GM12878 (cell line): ENCODE measurements at regions not wholly inside any gene's neighbourhood (a gene's known extent, or its start where the extent isn't known, plus 50 kb on each side); places are given as distances from the start of the nearest gene placed in this dataset.

Source experiments
- ATAC-seq: fragments of 200-7000 bp; cut with Tn5 transposase; 3 replicates; pipeline ENCODE4 v1.9.1; 2020; ENCODE audit warnings: mild to moderate bottlenecking, moderate library complexity
- BruUV-seq: library from RNA; stranded (reverse); fragments of 400-500 nt; replicated peaks from 2 replicates; lab custom pipeline; 2021; lab: Mats Ljungman, UMichigan
- CTCF ChIA-PET: fragments of 300-600 bp; sonication (Branson Sonifier 250); formaldehyde crosslinking; extraction: SDS; loops from one replicate; lab custom pipeline; 2021; ENCODE audit warnings: inconsistent platforms; lab: Yijun Ruan, JAX
- POLR2A ChIA-PET: fragments of 350-600 bp; formaldehyde crosslinking; extraction: SDS; loops from one replicate; lab custom pipeline; 2021; ENCODE audit warnings: inconsistent platforms; lab: Charles Lee
- RAD21 ChIA-PET: fragments of 300-600 bp; sonication (Branson Sonifier 250); formaldehyde crosslinking; loops from one replicate; lab custom pipeline; 2023; ENCODE audit warnings: antibody characterized with exemption; ENCODE audit not compliant: unreplicated experiment; lab: Charles Lee
- SMC1A ChIA-PET: fragments of 300-600 bp; sonication (Branson Sonifier 250); formaldehyde crosslinking; loops from one replicate; lab custom pipeline; 2023; ENCODE audit not compliant: unreplicated experiment, uncharacterized antibody; lab: Charles Lee
- DNase-seq: peaks from one replicate; pipeline ENCODE4 v3.0.0-alpha.2; 2011; ENCODE audit warnings: low read depth, low spot score
- FAIRE-seq: peaks from 3 replicates; lab custom pipeline; 2011; peaks lifted over from hg19 to GRCh38; lab: Jason Lieb, UNC
- H2AFZ ChIP-seq: 2 replicates; pipeline ENCODE4 v1.6.0; 2011; ENCODE audit warnings: low read depth, low read length, control low read depth; ENCODE audit not compliant: control insufficient read depth
- H3K27ac ChIP-seq: 2 replicates; pipeline ENCODE4 v1.5.1; 2011; ENCODE audit warnings: control low read depth; ENCODE audit not compliant: control insufficient read depth, insufficient read depth
- H3K27me3 ChIP-seq, 2 experiments: replicated peaks in 1 of 2; 2 replicates each; pipeline versions ENCODE4 v1.6.0 to v1.6.1; 2011; ENCODE audit warnings: low read length in 1 of 2; ENCODE audit not compliant: control insufficient read depth in 2 of 2, insufficient read depth in 2 of 2
- H3K36me3 ChIP-seq, 2 experiments: 2 replicates each; pipeline ENCODE4 v1.5.1; 2011; ENCODE audit warnings: low read length in 1 of 2; ENCODE audit not compliant: control insufficient read depth in 2 of 2, insufficient read depth in 2 of 2
- H3K4me1 ChIP-seq: 2 replicates; pipeline ENCODE4 v1.6.1; 2011; ENCODE audit warnings: mild to moderate bottlenecking, low read length, moderate library complexity, mixed read lengths; ENCODE audit not compliant: control insufficient read depth, insufficient read depth
- H3K4me2 ChIP-seq: 2 replicates; pipeline ENCODE4 v1.6.0; 2011; ENCODE audit warnings: control low read depth; ENCODE audit not compliant: control insufficient read depth, insufficient read depth
- H3K4me3 ChIP-seq: fragments of 200-600 bp; sonication (generic); 2 replicates; pipeline ENCODE4 v1.5.1; 2016
- H3K79me2 ChIP-seq: 2 replicates; pipeline ENCODE4 v1.6.0; 2011; ENCODE audit warnings: low read length; ENCODE audit not compliant: control insufficient read depth, insufficient read depth
- H3K9ac ChIP-seq: 2 replicates; pipeline ENCODE4 v1.8.0; 2011; ENCODE audit warnings: low read length, control low read depth, mixed read lengths; ENCODE audit not compliant: control insufficient read depth, insufficient read depth
- H3K9me3 ChIP-seq: replicated peaks from 3 replicates; pipeline ENCODE4 v1.5.1; 2011; ENCODE audit warnings: mild to moderate bottlenecking, low read length; ENCODE audit not compliant: control insufficient read depth, insufficient read depth
- H4K20me1 ChIP-seq: 2 replicates; pipeline ENCODE4 v1.6.0; 2011; ENCODE audit not compliant: control insufficient read depth, insufficient read depth
- CBFB ChIP-seq: IDR thresholded peaks from 2 replicates; pipeline ENCODE4 v1.6.1; 2016; ENCODE audit warnings: antibody characterized with exemption, low read depth
- DPF2 ChIP-seq: fragments of 450-650 bp; IDR thresholded peaks from 2 replicates; pipeline ENCODE4 v1.6.1; 2017; ENCODE audit warnings: mild to moderate bottlenecking
- FOXM1 ChIP-seq: IDR thresholded peaks from 2 replicates; pipeline ENCODE4 v1.6.1; 2012; ENCODE audit warnings: low read depth, mild to moderate bottlenecking, inconsistent platforms, low read length, moderate library complexity
- IRF4 ChIP-seq: IDR thresholded peaks from 2 replicates; pipeline ENCODE4 v1.6.1; 2011; ENCODE audit warnings: low read depth, low read length
- POLR2AphosphoS2 ChIP-seq: IDR thresholded peaks from 2 replicates; pipeline ENCODE4 v1.6.1; 2011; ENCODE audit warnings: low read depth, mild to moderate bottlenecking, low read length, improper control_type of control experiment, moderate library complexity
- SRF ChIP-seq, 2 experiments: IDR thresholded peaks; 2 replicates each; pipeline ENCODE4 v1.6.1; 2011; ENCODE audit warnings: low read depth in 2 of 2, low read length in 2 of 2, mild to moderate bottlenecking in 1 of 2, moderate library complexity in 1 of 2
- YBX1 ChIP-seq: fragments of 450-650 bp; IDR thresholded peaks from 2 replicates; pipeline ENCODE4 v1.6.1; 2016; ENCODE audit warnings: antibody characterized with exemption
- ZNF24 ChIP-seq: fragments of 450-650 bp; IDR thresholded peaks from 2 replicates; pipeline ENCODE4 v1.6.1; 2017; ENCODE audit warnings: antibody characterized with exemption, mild to moderate bottlenecking
- ZNF622 ChIP-seq: fragments of 450-650 bp; IDR thresholded peaks from 2 replicates; pipeline ENCODE4 v1.6.1; 2017; ENCODE audit warnings: mild to moderate bottlenecking, inconsistent platforms
- ZSCAN29 ChIP-seq: fragments of 450-650 bp; IDR thresholded peaks from 2 replicates; pipeline ENCODE4 v1.6.1; 2017; ENCODE audit warnings: mild to moderate bottlenecking, moderate library complexity
- WGBS: methylation state at CpG from one replicate; pipeline ENCODE4 v1.1.6; 2016; ENCODE audit warnings: low lambda C conversion rate; ENCODE audit not compliant: insufficient replicate concordance, insufficient coverage; ENCODE audit errors: missing lambda C conversion rate; 5-methylcytosine and 5-hydroxymethylcytosine counted together
- in situ Hi-C: fragments of 300-500 bp; cut with MboI; formaldehyde crosslinking; loops from 9 replicates; pipeline ENCODE4 v1.14.3; 2018; ENCODE audit warnings: mixed read lengths
- intact Hi-C: fragments of 100-400 bp; cut with micrococcal nuclease; formaldehyde crosslinking; loops from one replicate; pipeline ENCODE4 v1.14.2; 2022; ENCODE audit not compliant: unreplicated experiment
- TF ChIP-seq, protein P1 (sequence below): IDR thresholded peaks from 2 replicates; pipeline ENCODE4 v1.6.1; 2011; ENCODE audit warnings: borderline replicate concordance, low read depth, mild to moderate bottlenecking, moderate library complexity, mixed read lengths, low read length; ENCODE audit not compliant: insufficient read depth; ENCODE audit errors: extremely low read length
- TF ChIP-seq, protein P2 (sequence below): fragments of 150-350 bp; IDR thresholded peaks from 2 replicates; pipeline ENCODE4 v1.6.1; 2014; ENCODE audit warnings: mild to moderate bottlenecking, low read depth, low read length

DNA sequence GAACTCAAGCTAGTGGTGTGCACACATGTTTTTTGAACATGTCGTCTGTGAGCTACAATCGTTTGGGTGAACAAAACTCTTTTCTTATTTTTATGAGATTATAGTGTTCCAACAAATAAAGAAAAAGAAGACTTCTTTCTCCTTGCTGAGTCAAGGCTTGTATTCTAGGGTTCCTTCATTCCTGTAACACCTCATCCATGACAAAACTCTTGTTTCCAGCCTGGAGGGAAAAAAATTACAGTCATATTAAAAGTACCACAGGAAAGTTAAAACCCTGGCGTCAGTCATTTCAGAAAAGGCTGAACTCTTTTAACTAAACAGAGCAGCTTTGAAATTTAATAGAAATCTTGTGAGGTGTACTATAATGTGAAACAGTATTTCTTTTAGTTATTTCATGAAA lies 79.2 kb upstream of the BOD1L1 start:
- no peak overlapping the region for H3K4me3 ChIP-seq
- H3K4me1 ChIP-seq: no peaks in the 10 kb centered on the region
- DNase-seq (no peak), ATAC-seq (no peak), FAIRE-seq (no peak)
- no peaks in the 10 kb centered on the region for H4K20me1 ChIP-seq
- no peak overlapping the region for H3K27ac ChIP-seq
- no peaks in the 10 kb centered on the region for H3K36me3 ChIP-seq
- H3K4me2 ChIP-seq: no peak overlapping the region
- H3K9ac ChIP-seq: no peak overlapping the region
- WGBS: 15% methylated on average over 3 of the region's 3 CpGs
- no TSS peak for BruUV-seq
- TF ChIP-seq ZNF622: no peak
- no peak for TF ChIP-seq CBFB
- TF ChIP-seq IRF4: no peak
- TF ChIP-seq DPF2: no peak
- TF ChIP-seq YBX1: no peak
- TF ChIP-seq, protein P1, sequence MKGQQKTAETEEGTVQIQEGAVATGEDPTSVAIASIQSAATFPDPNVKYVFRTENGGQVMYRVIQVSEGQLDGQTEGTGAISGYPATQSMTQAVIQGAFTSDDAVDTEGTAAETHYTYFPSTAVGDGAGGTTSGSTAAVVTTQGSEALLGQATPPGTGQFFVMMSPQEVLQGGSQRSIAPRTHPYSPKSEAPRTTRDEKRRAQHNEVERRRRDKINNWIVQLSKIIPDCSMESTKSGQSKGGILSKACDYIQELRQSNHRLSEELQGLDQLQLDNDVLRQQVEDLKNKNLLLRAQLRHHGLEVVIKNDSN: no peak
- no peak for TF ChIP-seq ZSCAN29
- no peak for TF ChIP-seq POLR2AphosphoS2
- TF ChIP-seq, protein P2, sequence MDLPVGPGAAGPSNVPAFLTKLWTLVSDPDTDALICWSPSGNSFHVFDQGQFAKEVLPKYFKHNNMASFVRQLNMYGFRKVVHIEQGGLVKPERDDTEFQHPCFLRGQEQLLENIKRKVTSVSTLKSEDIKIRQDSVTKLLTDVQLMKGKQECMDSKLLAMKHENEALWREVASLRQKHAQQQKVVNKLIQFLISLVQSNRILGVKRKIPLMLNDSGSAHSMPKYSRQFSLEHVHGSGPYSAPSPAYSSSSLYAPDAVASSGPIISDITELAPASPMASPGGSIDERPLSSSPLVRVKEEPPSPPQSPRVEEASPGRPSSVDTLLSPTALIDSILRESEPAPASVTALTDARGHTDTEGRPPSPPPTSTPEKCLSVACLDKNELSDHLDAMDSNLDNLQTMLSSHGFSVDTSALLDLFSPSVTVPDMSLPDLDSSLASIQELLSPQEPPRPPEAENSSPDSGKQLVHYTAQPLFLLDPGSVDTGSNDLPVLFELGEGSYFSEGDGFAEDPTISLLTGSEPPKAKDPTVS: no peak
- no peak for TF ChIP-seq SRF (IDR thresholded peaks at IDR 0.05; ENCODE audit: low read depth in 2 of 2, low read length in 2 of 2)
- no peak for TF ChIP-seq ZNF24
- TF ChIP-seq FOXM1: no peak
- TF ChIP-seq, all 136 proteins: peak for 0
- in situ Hi-C loops (no loop called here), intact Hi-C loops (no loop called here)
- Histone ChIP-seq H2AFZ (no peak overlapping the region), H3K79me2 (no peaks in the 10 kb centered on the region), H3K9me3 (no peaks in the 10 kb centered on the region), H3K27me3 (no peaks in the 10 kb centered on the region)
- ChIA-PET POLR2A (no interaction called here), RAD21 (no interaction called here), SMC1A (interaction anchor here (1.0 kb wide), 1 partner anchor 38 kb away, joined by 3 read pairs; no protein-coding TSS in a partner anchor), CTCF (no interaction called here)
